Fibroblast of pulmonary artery (primary cell): ENCODE measurements at regions not wholly inside any gene's neighbourhood (a gene's known extent, or its start where the extent isn't known, plus 50 kb on each side); places are given as distances from the start of the nearest gene placed in this dataset.

Source experiments
- DNase-seq: peaks from one replicate; pipeline ENCODE4 v3.0.0-alpha.2; 2010; ENCODE audit warnings: low read depth
- H3K4me3 ChIP-seq: replicated peaks from 2 replicates; pipeline ENCODE4 v1.5.1; 2011; ENCODE audit warnings: low read depth, mild to moderate bottlenecking, control low read depth, low read length, moderate library complexity
- TF ChIP-seq, protein P1 (sequence below): IDR thresholded peaks from 2 replicates; pipeline ENCODE4 v1.5.1; 2011; ENCODE audit warnings: mild to moderate bottlenecking, control low read depth, low read length, inconsistent platforms; ENCODE audit errors: missing control alignments

GRCh38 chr1:79928901-79929300, 922.4 kb upstream of the ADGRL4 start:
- TF ChIP-seq, protein P1, sequence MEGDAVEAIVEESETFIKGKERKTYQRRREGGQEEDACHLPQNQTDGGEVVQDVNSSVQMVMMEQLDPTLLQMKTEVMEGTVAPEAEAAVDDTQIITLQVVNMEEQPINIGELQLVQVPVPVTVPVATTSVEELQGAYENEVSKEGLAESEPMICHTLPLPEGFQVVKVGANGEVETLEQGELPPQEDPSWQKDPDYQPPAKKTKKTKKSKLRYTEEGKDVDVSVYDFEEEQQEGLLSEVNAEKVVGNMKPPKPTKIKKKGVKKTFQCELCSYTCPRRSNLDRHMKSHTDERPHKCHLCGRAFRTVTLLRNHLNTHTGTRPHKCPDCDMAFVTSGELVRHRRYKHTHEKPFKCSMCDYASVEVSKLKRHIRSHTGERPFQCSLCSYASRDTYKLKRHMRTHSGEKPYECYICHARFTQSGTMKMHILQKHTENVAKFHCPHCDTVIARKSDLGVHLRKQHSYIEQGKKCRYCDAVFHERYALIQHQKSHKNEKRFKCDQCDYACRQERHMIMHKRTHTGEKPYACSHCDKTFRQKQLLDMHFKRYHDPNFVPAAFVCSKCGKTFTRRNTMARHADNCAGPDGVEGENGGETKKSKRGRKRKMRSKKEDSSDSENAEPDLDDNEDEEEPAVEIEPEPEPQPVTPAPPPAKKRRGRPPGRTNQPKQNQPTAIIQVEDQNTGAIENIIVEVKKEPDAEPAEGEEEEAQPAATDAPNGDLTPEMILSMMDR: no peak
- DNase-seq: no peak
- no peak overlapping the region for H3K4me3 ChIP-seq

- TF ChIP-seq, protein P1: no peak
- no peak for DNase-seq
These were observed 914.6 kb upstream of the ADGRL4 start for GRCh38 chr1:79920960-79921669.

GRCh38 chr1:79914896-79915295, 908.4 kb upstream of the ADGRL4 start:
- no peak for DNase-seq
- TF ChIP-seq, protein P1: no peak
- no peak overlapping the region for H3K4me3 ChIP-seq

More at GRCh38 chr1:79920960-79921669, 914.6 kb upstream of the ADGRL4 start:
- no peak overlapping the region for H3K4me3 ChIP-seq

- TF ChIP-seq, protein P1: no peak
- no peak overlapping the region for H3K4me3 ChIP-seq
- no peak for DNase-seq
These were observed 906.3 kb upstream of the ADGRL4 start for GRCh38 chr1:79912813-79913212.

DNA sequence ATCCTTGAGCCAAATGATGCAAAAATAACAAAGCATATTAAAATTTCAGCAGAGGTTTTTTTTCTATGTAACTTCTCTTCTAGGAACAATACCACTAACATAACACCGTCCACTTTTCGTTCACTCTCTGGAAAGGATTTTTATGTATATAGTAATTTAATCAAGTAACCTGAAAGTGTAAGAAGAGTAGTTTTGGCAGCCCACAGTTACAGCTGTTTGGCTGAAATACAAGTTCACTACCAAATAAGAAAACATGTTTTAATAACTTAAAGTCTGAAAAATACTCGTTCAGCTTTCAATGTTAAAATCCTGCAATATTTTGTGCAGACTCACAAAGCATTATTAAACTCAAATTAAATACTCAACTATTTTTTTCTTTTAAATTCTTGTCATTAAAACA, 896.8 kb upstream of the ADGRL4 start:
- H3K4me3 ChIP-seq: no peak overlapping the region
- TF ChIP-seq, protein P1: no peak
- DNase-seq: no peak

GRCh38 chr1:79902418-79902817, 895.9 kb upstream of the ADGRL4 start:
- H3K4me3 ChIP-seq: no peak overlapping the region
- TF ChIP-seq, protein P1: no peak
- DNase-seq: no peak

DNA sequence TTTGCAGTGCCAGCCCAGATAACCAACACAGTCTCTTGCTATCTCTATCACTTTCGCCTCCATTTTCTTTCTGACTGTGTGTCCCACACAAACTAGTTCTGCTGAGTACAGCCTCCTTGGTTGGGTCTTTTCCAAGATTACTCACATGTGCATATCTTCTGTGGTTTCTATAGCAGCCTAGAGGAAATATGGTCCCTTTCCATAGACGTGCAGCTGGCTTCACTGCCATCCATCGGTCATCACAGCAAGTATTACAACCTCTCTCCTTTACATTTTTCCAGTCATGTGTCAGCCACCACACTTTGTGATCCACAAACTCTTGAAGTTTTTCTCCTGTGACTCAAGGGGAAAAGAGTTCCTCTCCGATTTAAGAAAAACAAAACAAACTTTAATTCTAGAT, 893.4 kb upstream of the ADGRL4 start:
- no peak overlapping the region for H3K4me3 ChIP-seq
- TF ChIP-seq, protein P1: peak; percentile 29
- peak; percentile 95 for DNase-seq
